IMR-90 (cell line): ENCODE measurements at regions not wholly inside any gene's neighbourhood (a gene's known extent, or its start where the extent isn't known, plus 50 kb on each side); places are given as distances from the start of the nearest gene placed in this dataset.

Experiments used
- CHD1 ChIP-seq: IDR thresholded peaks from 2 replicates; pipeline ENCODE4 v1.6.1; 2012; ENCODE audit warnings: low read depth, low read length, improper control_type of control experiment
- CTCF ChIP-seq: conservative IDR thresholded peaks from 2 replicates; pipeline ENCODE4 v1.5.1; 2012; ENCODE audit warnings: mild to moderate bottlenecking, low read depth, low read length, improper control_type of control experiment
- FOS ChIP-seq: fragments of 150-350 bp; IDR thresholded peaks from 2 replicates; pipeline ENCODE4 v1.6.1; 2016; ENCODE audit warnings: low read depth, low read length
- MAFK ChIP-seq: IDR thresholded peaks from 2 replicates; pipeline ENCODE4 v1.6.1; 2012; ENCODE audit warnings: low read depth, low read length, improper control_type of control experiment
- MXI1 ChIP-seq: IDR thresholded peaks from 2 replicates; pipeline ENCODE4 v1.6.1; 2012; ENCODE audit warnings: low read depth, mild to moderate bottlenecking, low read length, moderate library complexity, borderline replicate concordance
- POLR2A ChIP-seq: IDR thresholded peaks from 2 replicates; pipeline ENCODE4 v1.6.1; 2012; ENCODE audit warnings: mild to moderate bottlenecking, low read depth, low read length
- RCOR1 ChIP-seq: IDR thresholded peaks from 2 replicates; pipeline ENCODE4 v1.6.1; 2012; ENCODE audit warnings: mild to moderate bottlenecking, low read length, improper control_type of control experiment; ENCODE audit not compliant: insufficient replicate concordance

- TF ChIP-seq MAFK (no peak), CTCF (no peak), FOS (no peak), POLR2A (no peak), MXI1 (no peak), CHD1 (no peak), RCOR1 (no peak)
These were observed 148.0 kb upstream of the SPACA1 start for GRCh38 chr6:87899499-87900147.
